H9 (cell line): ENCODE measurements at regions not wholly inside any gene's neighbourhood (a gene's known extent, or its start where the extent isn't known, plus 50 kb on each side); places are given as distances from the start of the nearest gene placed in this dataset.

Experiments used
- DNase-seq: peaks from one replicate; pipeline ENCODE4 v3.0.0-alpha.2; 2017
- H2AFZ ChIP-seq: one replicate; pipeline ENCODE4 v1.6.1; 2013; ENCODE audit warnings: mild to moderate bottlenecking, low read length, control low read depth, moderate library complexity
- H2AK5ac ChIP-seq: 2 replicates; pipeline ENCODE4 v1.6.1; 2013; ENCODE audit warnings: low read length, control low read depth, mixed read lengths; ENCODE audit not compliant: insufficient read length
- H2BK120ac ChIP-seq: one replicate; pipeline ENCODE4 v1.6.1; 2013; ENCODE audit warnings: low read depth, mild to moderate bottlenecking, low read length, control low read depth, inconsistent platforms; ENCODE audit not compliant: poor library complexity, severe bottlenecking
- H2BK12ac ChIP-seq: 2 replicates; pipeline ENCODE4 v1.6.1; 2013; ENCODE audit warnings: low read length, control low read depth, mixed read lengths, low read depth; ENCODE audit not compliant: insufficient read length
- H2BK15ac ChIP-seq: 2 replicates; pipeline ENCODE4 v1.6.1; 2013; ENCODE audit warnings: low read depth, low read length, control low read depth
- H2BK20ac ChIP-seq: one replicate; pipeline ENCODE4 v1.6.1; 2013; ENCODE audit warnings: low read depth, mild to moderate bottlenecking, low read length, control low read depth, inconsistent platforms; ENCODE audit not compliant: poor library complexity, severe bottlenecking
- H2BK5ac ChIP-seq: 2 replicates; pipeline ENCODE4 v1.6.1; 2013; ENCODE audit warnings: low read length, control low read depth, mixed read lengths; ENCODE audit not compliant: insufficient read length
- H3K14ac ChIP-seq: 2 replicates; pipeline ENCODE4 v1.6.1; 2013; ENCODE audit warnings: low read length, control low read depth; ENCODE audit not compliant: insufficient read depth
- H3K18ac ChIP-seq: 2 replicates; pipeline ENCODE4 v1.6.1; 2013; ENCODE audit warnings: low read depth, mild to moderate bottlenecking, mixed read lengths, low read length, control low read depth; ENCODE audit not compliant: insufficient read length
- H3K23ac ChIP-seq: 2 replicates; pipeline ENCODE4 v1.6.1; 2013; ENCODE audit warnings: low read length, control low read depth, mixed read lengths, low read depth; ENCODE audit not compliant: insufficient read length
- H3K23me2 ChIP-seq: 2 replicates; pipeline ENCODE4 v1.6.1; 2013; ENCODE audit warnings: low read depth, mild to moderate bottlenecking, mixed read lengths, low read length, control low read depth; ENCODE audit not compliant: insufficient read length, poor library complexity, severe bottlenecking
- H3K27ac ChIP-seq: 2 replicates; pipeline ENCODE4 v1.5.1; 2013; ENCODE audit warnings: low read length, control low read depth, mixed read lengths, low read depth; ENCODE audit not compliant: insufficient read length
- H3K27me3 ChIP-seq: 2 replicates; pipeline ENCODE4 v1.6.1; 2013; ENCODE audit warnings: low read length, control low read depth, inconsistent platforms; ENCODE audit not compliant: insufficient read depth
- H3K4ac ChIP-seq: 2 replicates; pipeline ENCODE4 v1.6.1; 2013; ENCODE audit warnings: low read depth, mild to moderate bottlenecking, control low read depth, inconsistent platforms, low read length, moderate library complexity
- H3K4me1 ChIP-seq: 2 replicates; pipeline ENCODE4 v1.6.1; 2013; ENCODE audit warnings: low read length, control low read depth, inconsistent platforms; ENCODE audit not compliant: insufficient read depth
- H3K4me2 ChIP-seq: 2 replicates; pipeline ENCODE4 v1.6.1; 2013; ENCODE audit warnings: low read length, control low read depth, mixed read lengths; ENCODE audit not compliant: insufficient read length, insufficient read depth
- H3K56ac ChIP-seq: 2 replicates; pipeline ENCODE4 v1.6.1; 2013; ENCODE audit warnings: low read depth, mild to moderate bottlenecking, mixed read lengths, low read length, control low read depth; ENCODE audit not compliant: insufficient read length
- H3K79me1 ChIP-seq: 2 replicates; pipeline ENCODE4 v1.6.1; 2013; ENCODE audit warnings: low read depth, mild to moderate bottlenecking, moderate library complexity, low read length, control low read depth, inconsistent platforms; ENCODE audit not compliant: insufficient read depth, poor library complexity, severe bottlenecking
- H3K79me2 ChIP-seq: 2 replicates; pipeline ENCODE4 v1.6.1; 2013; ENCODE audit warnings: low read length, control low read depth, inconsistent platforms; ENCODE audit not compliant: insufficient read depth
- H3K9ac ChIP-seq: 2 replicates; pipeline ENCODE4 v1.6.1; 2013; ENCODE audit warnings: low read length, control low read depth, mixed read lengths; ENCODE audit not compliant: insufficient read length; ENCODE audit errors: extremely low read depth
- H3K9me3 ChIP-seq: one replicate; pipeline ENCODE4 v1.6.1; 2013; ENCODE audit warnings: low read depth, low read length, inconsistent platforms; ENCODE audit not compliant: control insufficient read depth
- H3T11ph ChIP-seq: one replicate; pipeline ENCODE4 v1.6.1; 2013; ENCODE audit warnings: mild to moderate bottlenecking, low read length, control low read depth, inconsistent platforms
- H4K20me1 ChIP-seq: one replicate; pipeline ENCODE4 v1.6.1; 2013; ENCODE audit not compliant: control insufficient read depth, insufficient read length, insufficient read depth
- H4K5ac ChIP-seq: 2 replicates; pipeline ENCODE4 v1.6.1; 2013; ENCODE audit warnings: low read depth, mild to moderate bottlenecking, mixed read lengths, low read length, control low read depth; ENCODE audit not compliant: insufficient read length
- H4K8ac ChIP-seq: replicated peaks from 2 replicates; pipeline ENCODE4 v1.6.1; 2013; ENCODE audit warnings: low read length, control low read depth, mixed read lengths, low read depth; ENCODE audit not compliant: insufficient read length
- H4K91ac ChIP-seq: 2 replicates; pipeline ENCODE4 v1.6.1; 2013; ENCODE audit warnings: low read depth, mild to moderate bottlenecking, moderate library complexity, mixed read lengths, low read length, control low read depth; ENCODE audit not compliant: insufficient read length
- H3K27ac Mint-ChIP-seq, 3 experiments: 2 replicates in 2 of 3; 3 replicates in 1 of 3; pipeline ENCODE4 v1.8.0; 2020 to 2021; ENCODE audit warnings: mixed read lengths in 3 of 3, mild to moderate bottlenecking in 1 of 3, moderate library complexity in 1 of 3
- H3K27me3 Mint-ChIP-seq: 2 replicates; pipeline ENCODE4 v1.8.0; 2021; ENCODE audit warnings: low read depth, mild to moderate bottlenecking, moderate library complexity, mixed read lengths
- H3K36me3 Mint-ChIP-seq, 3 experiments: 2 replicates in 2 of 3; 3 replicates in 1 of 3; pipeline ENCODE4 v1.8.0; 2020 to 2021; ENCODE audit warnings: low read depth in 3 of 3, mixed read lengths in 3 of 3; ENCODE audit not compliant: insufficient read depth in 1 of 3
- H3K4me1 Mint-ChIP-seq, 2 experiments: 2 replicates each; pipeline ENCODE4 v1.8.0; 2020; ENCODE audit warnings: mixed read lengths in 2 of 2
- H3K4me3 Mint-ChIP-seq, 2 experiments: 2 replicates in 1 of 2; 3 replicates in 1 of 2; pipeline ENCODE4 v1.8.0; 2020 to 2021; ENCODE audit warnings: mild to moderate bottlenecking in 2 of 2, mixed read lengths in 2 of 2, moderate library complexity in 1 of 2
- H3K9me3 Mint-ChIP-seq, 2 experiments: 2 replicates in 1 of 2; 3 replicates in 1 of 2; pipeline ENCODE4 v1.8.0; 2020; ENCODE audit warnings: mild to moderate bottlenecking in 2 of 2, mixed read lengths in 2 of 2, moderate library complexity in 1 of 2
- CTCF ChIP-seq: fragments of 200-600 bp; sonication (generic); conservative IDR thresholded peaks from 3 replicates; pipeline ENCODE4 v1.8.0; 2021; ENCODE audit warnings: antibody characterized with exemption, mild to moderate bottlenecking
- WGBS: extraction: QIAGEN DNeasy Blood & Tissue Kit; methylation state at CpG from one replicate; pipeline ENCODE4 v1.1.7; 2013; ENCODE audit warnings: missing lambda C conversion rate, low lambda C conversion rate, mixed read lengths; ENCODE audit not compliant: insufficient read length; ENCODE audit errors: extremely low coverage; 5-methylcytosine and 5-hydroxymethylcytosine counted together

GRCh38 chr14:89573399-89573657 is 156.3 kb upstream of the FOXN3 start:
- Histone ChIP-seq H3K9me3 (no peaks in the 10 kb centered on the region), H3K79me2 (peaks cover 11% of the 10 kb centered on the region; the same call in 1 of the 2 replicates), H3K27ac (no peak overlapping the region), H2AK5ac (no peak overlapping the region), H2BK5ac (no peak overlapping the region), H3K4me2 (no peak overlapping the region), H3K4me1 (peaks cover 19% of the 10 kb centered on the region; the same call in 1 of the 2 replicates), H4K20me1 (no peaks in the 10 kb centered on the region), H3K14ac (no peak overlapping the region), H3K79me1 (peaks cover 5% of the 10 kb centered on the region), H3K23me2 (no peaks in the 10 kb centered on the region), H4K91ac (no peak overlapping the region), H4K8ac (no peak overlapping the region), H3K56ac (no peak overlapping the region), H2BK12ac (no peak overlapping the region), H3K4ac (no peak overlapping the region), H2BK20ac (no peak overlapping the region), H3K23ac (no peak overlapping the region), H2AFZ (no peak overlapping the region), H3K9ac (no peak overlapping the region), H3K27me3 (no peaks in the 10 kb centered on the region), H3K18ac (no peak overlapping the region), H2BK120ac (no peak overlapping the region), H3T11ph (no peak overlapping the region), H4K5ac (no peak overlapping the region), H2BK15ac (no peak overlapping the region)
- no peaks in the 10 kb centered on the region for H3K27me3 Mint-ChIP-seq
- H3K4me3 Mint-ChIP-seq: no peak overlapping the region
- H3K36me3 Mint-ChIP-seq: peaks cover 0 to 9% (median 5%) of the 10 kb centered on the region in 3 experiments; a peak in 3 of 7 replicates
- WGBS: no CpG with 5 or more reads among the region's 3 CpGs
- H3K9me3 Mint-ChIP-seq: no peaks in the 10 kb centered on the region
- no peak for TF ChIP-seq CTCF
- DNase-seq: no peak
- no peak overlapping the region for H3K27ac Mint-ChIP-seq
- H3K4me1 Mint-ChIP-seq: peaks cover 47 to 60% of the 10 kb centered on the region in 2 experiments
